Mammary epithelial cell (primary cell): ENCODE measurements at regions not wholly inside any gene's neighbourhood (a gene's known extent, or its start where the extent isn't known, plus 50 kb on each side); places are given as distances from the start of the nearest gene placed in this dataset.

Experiments
- EZH2 ChIP-seq: IDR thresholded peaks from 2 replicates; pipeline ENCODE4 v1.6.1; 2012; ENCODE audit warnings: low read length, inconsistent platforms, borderline replicate concordance
- TF ChIP-seq, protein P1 (sequence below), 2 donors: IDR thresholded peaks in 1 of 2; conservative IDR thresholded peaks in 1 of 2; 2 replicates each; pipeline ENCODE4 v1.5.1; 2011 to 2012; ENCODE audit warnings: inconsistent platforms in 2 of 2, low read length in 2 of 2, mild to moderate bottlenecking in 2 of 2, control low read depth in 1 of 2, low read depth in 1 of 2; ENCODE audit not compliant: insufficient read depth in 1 of 2; ENCODE audit errors: extremely low read depth in 1 of 2

DNA sequence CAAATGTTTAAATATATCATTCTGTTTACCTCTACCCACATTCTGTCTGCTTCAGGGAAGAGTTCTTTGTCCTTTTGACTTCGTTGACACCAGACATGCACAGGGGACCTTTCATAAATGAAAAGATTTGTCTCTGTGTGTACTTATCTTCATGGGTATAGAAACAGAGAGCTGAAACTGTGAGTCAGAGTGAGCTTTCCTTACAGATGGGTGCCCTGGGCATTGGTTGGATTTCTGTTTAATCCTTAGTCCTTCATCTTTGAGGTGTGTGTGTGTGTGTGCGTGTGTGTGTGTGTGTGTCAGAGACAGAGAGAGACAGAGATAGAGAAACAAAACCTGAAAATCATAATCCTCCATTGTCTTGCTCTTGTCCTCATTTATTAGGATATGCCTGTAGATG lies 517.4 kb downstream of the TUSC7 start:
- TF ChIP-seq, protein P1, sequence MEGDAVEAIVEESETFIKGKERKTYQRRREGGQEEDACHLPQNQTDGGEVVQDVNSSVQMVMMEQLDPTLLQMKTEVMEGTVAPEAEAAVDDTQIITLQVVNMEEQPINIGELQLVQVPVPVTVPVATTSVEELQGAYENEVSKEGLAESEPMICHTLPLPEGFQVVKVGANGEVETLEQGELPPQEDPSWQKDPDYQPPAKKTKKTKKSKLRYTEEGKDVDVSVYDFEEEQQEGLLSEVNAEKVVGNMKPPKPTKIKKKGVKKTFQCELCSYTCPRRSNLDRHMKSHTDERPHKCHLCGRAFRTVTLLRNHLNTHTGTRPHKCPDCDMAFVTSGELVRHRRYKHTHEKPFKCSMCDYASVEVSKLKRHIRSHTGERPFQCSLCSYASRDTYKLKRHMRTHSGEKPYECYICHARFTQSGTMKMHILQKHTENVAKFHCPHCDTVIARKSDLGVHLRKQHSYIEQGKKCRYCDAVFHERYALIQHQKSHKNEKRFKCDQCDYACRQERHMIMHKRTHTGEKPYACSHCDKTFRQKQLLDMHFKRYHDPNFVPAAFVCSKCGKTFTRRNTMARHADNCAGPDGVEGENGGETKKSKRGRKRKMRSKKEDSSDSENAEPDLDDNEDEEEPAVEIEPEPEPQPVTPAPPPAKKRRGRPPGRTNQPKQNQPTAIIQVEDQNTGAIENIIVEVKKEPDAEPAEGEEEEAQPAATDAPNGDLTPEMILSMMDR (conservative IDR thresholded peaks at IDR 0.05 in 1 of 2, IDR thresholded peaks at IDR 0.05 in 1 of 2; ENCODE audit: extremely low read depth in 1 of 2, insufficient read depth in 1 of 2, low read depth in 1 of 2, low read length in 2 of 2), result no peak
- TF ChIP-seq EZH2, result no peak
